ENCODE measurements at regions not wholly inside any gene's neighbourhood (a gene's known extent, or its start where the extent isn't known, plus 50 kb on each side); places are given as distances from the start of the nearest gene placed in this dataset.
"Not testable (repeated sequence)": the region's sequence is repeated elsewhere in the genome, so short reads cannot be mapped to it uniquely, and the experiment has no call there.

DNA sequence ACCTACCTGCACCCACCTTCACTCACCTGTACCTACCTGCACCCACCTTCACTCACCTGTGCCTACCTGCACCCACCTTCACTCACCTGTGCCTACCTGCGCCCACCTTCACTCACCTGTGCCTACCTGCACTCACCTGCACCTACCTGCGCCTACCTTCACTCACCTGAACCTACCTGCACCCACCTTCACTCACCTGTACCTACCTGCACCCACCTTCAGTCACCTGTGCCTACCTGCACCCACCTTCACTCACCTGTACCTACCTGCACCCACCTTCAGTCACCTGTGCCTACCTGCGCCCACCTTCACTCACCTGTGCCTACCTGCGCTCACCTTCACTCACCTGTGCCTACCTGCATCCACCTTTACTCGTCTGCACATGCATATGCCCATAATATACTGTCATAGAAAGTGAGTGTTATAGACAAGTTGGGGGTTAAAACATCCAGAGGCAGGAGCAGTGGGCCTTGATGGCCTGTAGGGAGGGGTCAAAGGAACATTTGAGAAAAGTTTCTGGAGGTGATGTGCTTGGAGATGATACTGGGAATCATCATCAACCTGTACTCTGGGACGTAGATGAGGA is 232.9 kb upstream of the ZFP64 start:
- ATAC-seq = not testable (repeated sequence)

DNA sequence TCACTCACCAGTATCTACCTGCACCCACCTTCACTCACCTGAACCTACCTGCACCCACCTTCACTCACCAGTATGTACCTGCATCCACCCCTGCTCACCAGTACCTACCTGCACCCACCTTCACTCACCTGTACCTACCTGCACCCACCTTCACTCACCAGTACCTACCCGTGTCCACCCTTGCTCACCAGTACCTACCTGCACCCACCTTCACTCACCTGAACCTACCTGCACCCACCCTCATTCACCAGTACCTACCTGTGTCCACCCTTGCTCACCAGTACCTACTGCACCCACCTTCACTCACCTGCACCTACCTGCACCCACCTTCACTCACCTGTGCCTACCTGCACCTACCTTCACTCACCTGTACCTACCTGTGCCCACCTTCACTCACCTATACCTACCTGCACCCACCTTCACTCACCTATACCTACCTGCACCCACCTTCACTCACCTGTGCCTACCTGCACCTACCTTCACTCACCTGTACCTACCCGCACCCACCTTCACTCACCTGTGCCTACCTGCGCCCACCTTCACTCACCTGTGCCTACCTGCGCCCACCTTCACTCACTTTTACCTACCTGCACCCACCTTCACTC is 232.1 kb upstream of the ZFP64 start:
- not testable (repeated sequence) for ATAC-seq

DNA sequence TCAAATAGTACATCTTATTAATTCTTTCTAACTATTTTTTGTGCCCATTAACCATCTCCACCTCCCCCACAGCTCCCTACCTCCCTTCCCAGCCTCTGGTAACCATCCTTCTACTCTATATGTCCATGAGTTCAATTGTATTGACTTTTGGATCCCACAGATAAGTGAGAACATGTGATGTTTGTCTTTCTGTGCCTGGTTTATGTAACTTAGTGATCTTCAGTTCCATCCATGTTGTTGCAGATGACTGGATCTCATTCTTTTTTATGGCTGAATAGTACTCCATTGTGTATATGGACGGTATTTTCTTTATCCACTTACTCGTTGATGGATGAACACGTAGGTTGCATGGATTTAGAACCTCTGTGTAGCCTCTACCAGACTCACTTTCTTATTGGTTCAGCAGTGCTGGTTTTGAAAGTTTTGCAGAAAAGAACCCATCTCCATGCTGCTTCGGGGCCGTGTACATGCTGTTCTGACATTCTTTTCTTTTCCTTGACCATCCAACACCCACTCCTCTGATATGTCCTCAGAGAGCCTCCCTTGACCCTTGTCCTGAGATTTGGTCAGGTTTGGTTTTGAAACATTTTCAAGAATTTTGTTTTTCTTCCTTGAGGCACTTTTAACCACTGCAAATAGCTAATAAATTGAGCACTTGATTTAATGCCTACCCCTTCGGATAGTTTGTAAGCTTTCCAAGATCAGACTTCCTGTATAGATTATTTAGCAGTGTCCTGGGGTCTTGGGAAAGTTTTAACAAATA is 231.2 kb upstream of the ZFP64 start:
- no peak for ATAC-seq

DNA sequence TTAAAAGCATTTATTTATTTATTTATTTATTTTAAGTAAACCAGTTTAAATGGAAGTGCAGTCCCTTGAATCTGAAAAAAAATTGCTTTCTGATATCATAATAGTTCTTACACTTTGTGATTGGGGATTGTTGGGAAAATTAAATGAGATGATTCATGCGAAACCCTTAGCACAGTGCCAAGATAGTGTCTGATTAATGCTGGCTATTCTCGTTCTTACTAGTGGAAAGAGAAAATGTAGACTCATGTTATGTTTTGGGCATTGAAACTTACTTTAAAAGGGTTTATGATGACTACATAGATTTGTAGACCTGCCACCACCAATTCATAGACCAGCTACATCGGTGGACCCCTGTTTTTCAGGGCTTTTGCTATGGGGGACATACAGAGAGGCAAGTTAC is 229.2 kb upstream of the ZFP64 start:
- ATAC-seq = peak in 1 of 2 donors; percentile 36

DNA sequence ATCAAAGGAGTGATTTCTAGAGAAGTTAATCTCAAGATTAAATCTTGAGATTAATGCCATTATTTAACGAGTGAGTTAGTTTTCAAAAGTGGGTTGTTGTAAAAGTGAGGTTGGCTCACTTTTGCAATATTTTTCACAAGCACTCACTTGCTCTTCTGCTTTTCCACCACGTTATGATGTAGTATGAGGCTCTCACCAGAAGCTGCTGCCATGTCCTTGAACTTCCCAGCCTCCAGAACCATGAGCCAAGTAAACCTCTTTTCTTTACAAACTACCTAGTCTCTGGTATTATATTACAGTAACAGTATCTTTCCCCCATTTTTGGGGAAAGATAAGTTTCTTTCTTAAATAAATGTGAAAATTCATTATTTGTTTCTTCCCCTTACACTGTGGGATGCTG is 227.6 kb upstream of the ZFP64 start:
- ATAC-seq = no peak

GRCh38 chr20:52416953-52417352 is 225.4 kb upstream of the ZFP64 start:
- ATAC-seq = no peak

GRCh38 chr20:52411611-52412010 is 220.0 kb upstream of the ZFP64 start:
- no peak for ATAC-seq

- ATAC-seq = no peak
These were observed 219.2 kb upstream of the ZFP64 start for GRCh38 chr20:52410731-52411234.

DNA sequence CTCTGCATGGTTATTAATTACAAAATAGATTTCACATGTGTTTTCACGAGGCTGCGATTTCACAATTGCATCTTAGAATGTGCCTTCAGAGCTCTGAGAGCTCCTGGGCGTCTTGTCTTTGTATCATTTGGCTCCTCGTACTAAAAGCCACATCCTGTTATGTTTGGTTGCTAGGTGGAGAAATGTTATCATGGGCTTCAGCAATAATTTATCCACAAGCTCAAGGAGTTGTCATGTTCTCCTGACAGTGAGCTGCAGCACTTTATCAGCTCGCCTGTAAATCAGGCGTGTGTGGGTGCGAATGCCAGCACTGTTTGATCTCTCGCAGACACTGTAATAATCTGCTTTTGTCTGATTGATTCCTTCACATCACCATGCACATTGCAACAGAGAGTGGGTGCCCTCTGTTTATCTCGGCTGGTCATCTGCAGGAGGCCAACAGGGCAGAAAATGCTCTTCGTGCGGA is 218.6 kb upstream of the ZFP64 start:
- ATAC-seq = peak in 1 of 2 donors; percentile 50

DNA sequence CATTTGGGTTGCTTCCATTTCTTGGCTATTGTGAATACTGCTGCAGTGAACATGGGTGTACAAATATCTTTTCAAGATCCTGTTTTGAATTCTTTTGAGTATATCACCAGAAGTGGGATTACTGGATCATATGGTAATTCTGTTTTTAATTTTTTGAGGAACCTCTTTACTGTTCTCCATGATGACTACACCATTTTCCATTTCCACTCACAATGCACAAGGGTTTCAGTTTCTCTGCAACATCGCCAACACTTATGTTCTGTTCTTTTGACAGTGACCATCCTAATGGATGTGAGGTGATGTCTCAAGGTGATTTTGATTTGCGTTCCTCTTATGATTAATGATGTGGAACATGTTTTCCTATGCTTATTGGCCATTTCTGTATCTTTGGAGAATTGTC is 214.4 kb upstream of the ZFP64 start:
- no peak for ATAC-seq

GRCh38 chr20:52405417-52405816 is 213.8 kb upstream of the ZFP64 start:
- ATAC-seq = peak; percentile 47 to 75

DNA sequence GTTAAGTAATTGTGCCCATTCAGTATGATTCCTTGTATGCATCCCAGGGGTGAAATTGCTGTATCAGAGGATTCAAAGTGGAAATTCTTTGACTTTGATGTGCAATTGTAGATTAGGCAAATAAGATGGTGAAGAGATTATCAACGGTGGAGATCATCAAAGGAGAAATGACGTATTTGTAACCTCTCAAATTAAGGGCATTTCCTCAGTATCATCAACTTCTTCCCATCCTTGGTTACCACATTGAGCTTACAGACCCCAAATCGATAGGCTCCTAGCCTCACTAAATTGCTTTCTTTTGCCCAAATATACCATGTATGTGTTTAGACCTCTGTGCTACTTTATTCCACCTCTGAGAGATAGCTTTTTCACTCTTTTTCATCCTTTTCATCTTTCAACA is 213.1 kb upstream of the ZFP64 start:
- ATAC-seq = no peak

- peak in 1 of 2 donors; percentile 44 for ATAC-seq
These were observed 211.4 kb upstream of the ZFP64 start for GRCh38 chr20:52402950-52403349.

DNA sequence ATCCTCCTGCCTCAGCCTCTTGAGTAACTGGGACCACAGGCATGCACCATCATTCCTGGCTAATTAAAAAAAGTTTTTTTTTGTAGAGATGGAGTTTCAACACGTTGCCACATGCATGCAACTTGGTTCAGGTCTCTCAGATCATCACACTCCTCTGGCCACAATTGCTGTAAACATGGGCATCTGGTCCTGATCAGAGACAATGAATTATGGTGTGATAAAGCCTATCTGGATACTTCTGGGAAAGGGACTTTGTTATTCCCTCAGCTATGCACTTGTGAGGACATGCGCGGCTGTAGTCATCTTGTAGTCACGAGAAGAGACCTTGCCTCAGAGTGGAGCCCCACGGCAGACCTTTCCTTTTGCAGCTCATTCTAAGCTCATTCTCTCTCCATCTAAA is 210.9 kb upstream of the ZFP64 start:
- ATAC-seq = no peak

DNA sequence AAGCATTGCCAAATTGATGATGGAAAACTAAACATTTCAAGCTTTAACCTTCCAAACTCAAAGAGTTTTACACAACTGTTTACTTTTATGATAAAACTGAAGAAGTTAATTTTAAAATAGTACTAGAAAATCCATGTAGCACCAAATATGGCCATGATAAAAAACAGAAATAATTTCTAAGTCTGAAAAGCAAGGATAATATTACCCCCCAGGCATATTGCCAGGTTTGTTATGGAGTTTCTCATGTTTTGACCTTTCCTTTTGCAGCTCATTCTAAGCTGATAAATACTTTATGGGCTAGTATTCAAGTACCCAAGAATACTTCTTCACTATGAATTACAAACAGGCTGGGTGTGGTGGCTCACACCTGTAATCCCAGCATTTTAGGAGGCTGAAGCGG is 209.9 kb upstream of the ZFP64 start:
- no peak for ATAC-seq

- ATAC-seq = no peak
These were observed 207.8 kb upstream of the ZFP64 start for GRCh38 chr20:52399352-52399751.

DNA sequence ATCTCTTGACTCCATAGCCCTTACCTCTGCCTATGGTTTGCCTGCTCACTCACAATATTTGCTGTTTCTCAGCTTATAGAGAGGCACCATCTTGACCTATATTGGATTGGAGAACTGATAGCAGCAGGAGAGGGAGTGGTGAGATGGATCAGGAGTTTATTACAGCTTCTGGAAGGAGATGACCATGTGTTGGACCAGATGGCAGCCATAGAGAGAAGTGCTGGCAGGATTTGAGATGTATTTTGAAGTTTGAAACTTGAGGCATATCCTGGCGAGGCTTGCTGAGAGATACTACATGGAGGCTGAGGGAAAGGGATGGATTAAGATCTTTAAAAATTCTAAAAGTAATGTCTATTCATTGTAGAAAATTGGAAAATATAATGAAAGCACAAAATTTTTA is 198.0 kb upstream of the ZFP64 start:
- no peak for ATAC-seq

GRCh38 chr20:52383995-52384621 is 192.5 kb upstream of the ZFP64 start:
- no peak for ATAC-seq

- no peak for ATAC-seq
These were observed 191.4 kb upstream of the ZFP64 start for GRCh38 chr20:52382933-52383332.

DNA sequence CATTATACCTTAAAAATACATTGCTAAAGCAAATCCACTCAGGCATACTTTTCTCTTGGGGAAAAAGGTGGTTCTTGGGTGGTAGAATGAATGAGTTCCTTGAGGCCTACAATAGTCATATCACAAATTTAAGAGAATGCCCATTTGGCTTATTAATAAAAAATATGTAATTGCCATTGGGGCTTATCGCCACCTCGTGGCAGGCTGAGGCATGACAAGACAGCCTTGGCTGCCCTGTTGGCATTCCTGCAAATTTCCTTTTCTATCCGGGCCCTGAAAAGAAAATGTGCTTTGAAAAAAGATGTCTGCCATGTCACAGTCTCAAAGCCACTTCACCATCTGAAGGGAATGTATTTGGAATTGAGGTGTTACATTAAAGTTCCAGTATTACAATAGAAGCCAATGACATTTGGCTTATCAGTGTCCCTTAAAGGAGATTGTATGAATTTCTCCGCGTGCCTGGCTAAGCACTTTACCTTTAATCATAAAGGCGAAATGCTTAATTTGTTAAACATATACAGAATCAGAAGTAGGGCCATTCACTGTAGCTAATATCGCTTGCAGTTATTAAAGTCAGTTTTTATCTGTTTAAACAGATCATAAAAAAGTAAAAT is 188.3 kb upstream of the ZFP64 start:
- ATAC-seq = no peak

DNA sequence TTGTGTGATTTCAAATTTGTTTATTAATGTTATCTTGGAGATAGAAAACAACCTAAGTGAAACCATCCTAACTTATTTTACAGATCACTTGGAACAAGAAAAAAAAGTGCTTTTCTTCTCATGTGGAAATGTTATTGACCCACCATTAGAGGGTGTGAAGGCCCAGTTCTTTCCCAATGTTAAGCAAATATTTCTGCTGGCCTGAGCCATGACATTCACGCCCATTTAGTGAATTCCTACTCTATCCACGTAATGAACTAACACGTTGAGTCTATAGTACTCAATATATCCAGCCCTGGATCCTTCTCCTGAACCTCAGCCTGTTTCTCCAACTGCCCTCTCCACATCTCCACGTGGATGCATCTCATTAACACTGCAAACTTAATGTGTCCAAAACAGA is 180.6 kb upstream of the ZFP64 start:
- no peak for ATAC-seq

DNA sequence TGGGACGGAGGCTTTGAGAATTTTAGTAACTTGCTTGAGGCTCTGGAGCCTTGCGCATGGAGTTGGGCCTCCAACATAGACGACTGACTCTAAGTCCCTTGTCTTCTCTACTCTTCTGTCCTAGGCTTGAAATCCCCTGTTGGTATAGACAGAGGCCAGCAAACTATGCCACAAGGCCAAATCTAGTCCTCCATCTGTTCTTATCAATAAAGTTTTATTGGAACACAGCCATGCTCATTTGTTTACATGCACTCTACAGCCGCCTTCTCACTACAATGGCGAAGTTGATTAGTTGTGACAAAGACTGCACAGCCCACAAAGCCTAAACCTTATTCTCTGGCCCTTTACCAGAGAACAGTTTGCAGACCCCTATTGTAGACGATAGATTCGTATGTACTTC is 174.1 kb upstream of the ZFP64 start:
- ATAC-seq = no peak

- no peak for ATAC-seq
These were observed 172.8 kb upstream of the ZFP64 start for GRCh38 chr20:52364405-52364804.

Data from activated CD4-positive, CD25-positive, alpha-beta regulatory T cell treated with anti-CD3 and anti-CD28 coated beads, Interleukin-2, amount 50 U/mL, for 24 hours (primary cell).